ENCODE measurements at regions not wholly inside any gene's neighbourhood (a gene's known extent, or its start where the extent isn't known, plus 50 kb on each side); places are given as distances from the start of the nearest gene placed in this dataset.

DNA sequence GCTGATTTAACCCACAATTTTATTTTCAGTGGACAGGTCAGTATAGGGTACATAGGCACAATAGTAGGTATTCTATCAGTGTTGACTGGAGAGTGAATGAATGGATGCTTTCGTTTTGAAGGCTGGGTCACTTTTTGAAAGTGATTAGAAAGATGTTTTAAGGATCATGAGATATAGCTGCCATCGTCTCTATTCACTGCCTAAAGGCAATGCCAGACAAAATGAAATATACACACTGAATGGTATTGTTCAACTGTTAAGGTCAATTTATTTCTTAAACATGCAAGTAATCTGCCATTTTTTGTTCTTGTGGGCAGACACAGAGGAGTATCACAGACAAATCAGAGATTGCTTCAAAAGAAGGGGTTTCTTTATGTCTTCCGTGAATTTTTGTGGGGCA, 395.3 kb downstream of the VGLL3 start:
- no peaks in the 10 kb centered on the region for H3K36me3 ChIP-seq (ENCODE audit: control insufficient read depth in 4 of 4, insufficient read depth in 3 of 4, low read depth in 1 of 4, low read length in 3 of 4)
- H3K9ac ChIP-seq (ENCODE audit: low read depth in 1 of 2, low read length in 2 of 2), result no peak overlapping the region
- H3K9me3 ChIP-seq (ENCODE audit: control insufficient read depth in 4 of 4, low read length in 3 of 4), result no peaks in the 10 kb centered on the region
- H3K27me3 ChIP-seq (ENCODE audit: control insufficient read depth in 4 of 4, insufficient read depth in 4 of 4, low read length in 3 of 4), result no peaks in the 10 kb centered on the region
- TF ChIP-seq NR2F2 (IDR thresholded peaks at IDR 0.05) (no peak), RXRA (IDR thresholded peaks at IDR 0.05) (no peak), HNF4A (conservative IDR thresholded peaks at IDR 0.05) (no peak), TAF1 (conservative IDR thresholded peaks at IDR 0.05) (no peak), JUND (IDR thresholded peaks at IDR 0.05) (no peak), RAD21 (IDR thresholded peaks at IDR 0.05) (no peak), GABPA (IDR thresholded peaks at IDR 0.05 in 1 of 2, conservative IDR thresholded peaks at IDR 0.05 in 1 of 2) (no peak), EGR1 (IDR thresholded peaks at IDR 0.05; ENCODE audit: low read depth in 2 of 2) (no peak), YY1 (IDR thresholded peaks at IDR 0.05) (no peak), HNF4G (IDR thresholded peaks at IDR 0.05) (no peak), FOXA2 (IDR thresholded peaks at IDR 0.05) (no peak)
- TF ChIP-seq, protein P1, sequence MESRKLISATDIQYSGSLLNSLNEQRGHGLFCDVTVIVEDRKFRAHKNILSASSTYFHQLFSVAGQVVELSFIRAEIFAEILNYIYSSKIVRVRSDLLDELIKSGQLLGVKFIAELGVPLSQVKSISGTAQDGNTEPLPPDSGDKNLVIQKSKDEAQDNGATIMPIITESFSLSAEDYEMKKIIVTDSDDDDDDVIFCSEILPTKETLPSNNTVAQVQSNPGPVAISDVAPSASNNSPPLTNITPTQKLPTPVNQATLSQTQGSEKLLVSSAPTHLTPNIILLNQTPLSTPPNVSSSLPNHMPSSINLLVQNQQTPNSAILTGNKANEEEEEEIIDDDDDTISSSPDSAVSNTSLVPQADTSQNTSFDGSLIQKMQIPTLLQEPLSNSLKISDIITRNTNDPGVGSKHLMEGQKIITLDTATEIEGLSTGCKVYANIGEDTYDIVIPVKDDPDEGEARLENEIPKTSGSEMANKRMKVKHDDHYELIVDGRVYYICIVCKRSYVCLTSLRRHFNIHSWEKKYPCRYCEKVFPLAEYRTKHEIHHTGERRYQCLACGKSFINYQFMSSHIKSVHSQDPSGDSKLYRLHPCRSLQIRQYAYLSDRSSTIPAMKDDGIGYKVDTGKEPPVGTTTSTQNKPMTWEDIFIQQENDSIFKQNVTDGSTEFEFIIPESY (IDR thresholded peaks at IDR 0.05), result no peak
- WGBS, result 61% methylated on average over 3 of the region's 3 CpGs
- H3K4me3 ChIP-seq (ENCODE audit: low read depth in 1 of 3, low read length in 3 of 3), result no peak overlapping the region
- no peak for DNase-seq (ENCODE audit: low spot score)
- no peak overlapping the region for H3K27ac ChIP-seq (ENCODE audit: low read depth in 1 of 2, low read length in 2 of 2)
- H3K4me1 ChIP-seq (ENCODE audit: control insufficient read depth in 4 of 4, insufficient read depth in 4 of 4, low read length in 3 of 4), result no peaks in the 10 kb centered on the region

DNA sequence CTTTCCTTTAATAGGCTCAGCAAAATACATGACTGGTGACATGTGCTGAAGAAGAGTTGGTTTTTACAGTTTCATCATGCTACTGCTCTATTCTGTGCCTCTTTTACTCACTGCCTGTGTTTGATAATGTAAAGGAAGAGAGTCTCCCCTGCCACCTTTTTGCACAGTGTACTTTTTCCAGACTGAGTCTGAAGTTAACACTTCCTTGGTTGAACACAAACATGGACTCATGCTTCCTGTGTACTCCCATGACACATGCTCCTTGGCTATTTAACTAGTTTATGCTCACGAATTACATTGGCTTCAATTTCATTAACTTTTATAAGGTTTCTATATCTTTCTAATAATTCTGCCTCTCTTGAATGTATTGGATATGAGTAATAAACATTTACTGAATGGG, 396.1 kb downstream of the VGLL3 start:
- DNase-seq (ENCODE audit: low spot score), result no peak
- H3K27ac ChIP-seq (ENCODE audit: low read depth in 1 of 2, low read length in 2 of 2), result no peak overlapping the region
- H3K9me3 ChIP-seq (ENCODE audit: control insufficient read depth in 4 of 4, low read length in 3 of 4), result no peaks in the 10 kb centered on the region
- no peak for TF ChIP-seq HNF4G (IDR thresholded peaks at IDR 0.05)
- no peak for TF ChIP-seq NR2F2 (IDR thresholded peaks at IDR 0.05)
- no peak for TF ChIP-seq JUND (IDR thresholded peaks at IDR 0.05)
- TF ChIP-seq RXRA (IDR thresholded peaks at IDR 0.05), result no peak
- TF ChIP-seq FOXA1 (IDR thresholded peaks at IDR 0.05), result no peak
- TF ChIP-seq HNF4A (conservative IDR thresholded peaks at IDR 0.05), result no peak
- TF ChIP-seq, protein P2, sequence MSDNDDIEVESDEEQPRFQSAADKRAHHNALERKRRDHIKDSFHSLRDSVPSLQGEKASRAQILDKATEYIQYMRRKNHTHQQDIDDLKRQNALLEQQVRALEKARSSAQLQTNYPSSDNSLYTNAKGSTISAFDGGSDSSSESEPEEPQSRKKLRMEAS (IDR thresholded peaks at IDR 0.05), result no peak
- TF ChIP-seq RAD21 (IDR thresholded peaks at IDR 0.05), result no peak
- TF ChIP-seq, protein P3, sequence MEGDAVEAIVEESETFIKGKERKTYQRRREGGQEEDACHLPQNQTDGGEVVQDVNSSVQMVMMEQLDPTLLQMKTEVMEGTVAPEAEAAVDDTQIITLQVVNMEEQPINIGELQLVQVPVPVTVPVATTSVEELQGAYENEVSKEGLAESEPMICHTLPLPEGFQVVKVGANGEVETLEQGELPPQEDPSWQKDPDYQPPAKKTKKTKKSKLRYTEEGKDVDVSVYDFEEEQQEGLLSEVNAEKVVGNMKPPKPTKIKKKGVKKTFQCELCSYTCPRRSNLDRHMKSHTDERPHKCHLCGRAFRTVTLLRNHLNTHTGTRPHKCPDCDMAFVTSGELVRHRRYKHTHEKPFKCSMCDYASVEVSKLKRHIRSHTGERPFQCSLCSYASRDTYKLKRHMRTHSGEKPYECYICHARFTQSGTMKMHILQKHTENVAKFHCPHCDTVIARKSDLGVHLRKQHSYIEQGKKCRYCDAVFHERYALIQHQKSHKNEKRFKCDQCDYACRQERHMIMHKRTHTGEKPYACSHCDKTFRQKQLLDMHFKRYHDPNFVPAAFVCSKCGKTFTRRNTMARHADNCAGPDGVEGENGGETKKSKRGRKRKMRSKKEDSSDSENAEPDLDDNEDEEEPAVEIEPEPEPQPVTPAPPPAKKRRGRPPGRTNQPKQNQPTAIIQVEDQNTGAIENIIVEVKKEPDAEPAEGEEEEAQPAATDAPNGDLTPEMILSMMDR (IDR thresholded peaks at IDR 0.05; ENCODE audit: low read depth, low read length, missing input control), result no peak
- no peak for TF ChIP-seq SP1 (IDR thresholded peaks at IDR 0.05)
- no peak for TF ChIP-seq EGR1 (IDR thresholded peaks at IDR 0.05; ENCODE audit: low read depth in 2 of 2)
- TF ChIP-seq, protein P4, sequence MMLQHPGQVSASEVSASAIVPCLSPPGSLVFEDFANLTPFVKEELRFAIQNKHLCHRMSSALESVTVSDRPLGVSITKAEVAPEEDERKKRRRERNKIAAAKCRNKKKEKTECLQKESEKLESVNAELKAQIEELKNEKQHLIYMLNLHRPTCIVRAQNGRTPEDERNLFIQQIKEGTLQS (IDR thresholded peaks at IDR 0.05), result no peak
- TF ChIP-seq YY1 (IDR thresholded peaks at IDR 0.05), result no peak
- TF ChIP-seq FOXA2 (IDR thresholded peaks at IDR 0.05), result no peak
- H3K27me3 ChIP-seq (ENCODE audit: control insufficient read depth in 4 of 4, insufficient read depth in 4 of 4, low read length in 3 of 4), result no peaks in the 10 kb centered on the region
- H3K36me3 ChIP-seq (ENCODE audit: control insufficient read depth in 4 of 4, insufficient read depth in 3 of 4, low read depth in 1 of 4, low read length in 3 of 4), result no peaks in the 10 kb centered on the region
- no peak overlapping the region for H3K4me3 ChIP-seq (ENCODE audit: low read depth in 1 of 3, low read length in 3 of 3)
- no peaks in the 10 kb centered on the region for H3K4me1 ChIP-seq (ENCODE audit: control insufficient read depth in 4 of 4, insufficient read depth in 4 of 4, low read length in 3 of 4)
- no peak overlapping the region for H3K9ac ChIP-seq (ENCODE audit: low read depth in 1 of 2, low read length in 2 of 2)
- 25% methylated on average over 1 of the region's 1 CpG for WGBS
